Cardiac muscle cell (in vitro differentiated cells and primary cell): ENCODE measurements at regions not wholly inside any gene's neighbourhood (a gene's known extent, or its start where the extent isn't known, plus 50 kb on each side); places are given as distances from the start of the nearest gene placed in this dataset.
"Not testable (repeated sequence)": the region's sequence is repeated elsewhere in the genome, so short reads cannot be mapped to it uniquely, and the experiment has no call there.

ENCODE experiments used
- DNase-seq, 2 donors: peaks; one replicate each; pipeline versions ENCODE4 v3.0.0 to v3.0.0-alpha.2; 2010 to 2017; ENCODE audit warnings: low read depth in 1 of 2, low spot score in 1 of 2
- H3K27ac ChIP-seq: fragments of 200-600 bp; sonication (generic); 2 replicates; pipeline ENCODE4 v1.5.1; 2016
- H3K27me3 ChIP-seq: fragments of 200-600 bp; sonication (generic); 2 replicates; pipeline ENCODE4 v1.6.0; 2016; ENCODE audit warnings: control low read depth
- H3K36me3 ChIP-seq: fragments of 200-600 bp; sonication (generic); 2 replicates; pipeline ENCODE4 v1.5.1; 2016; ENCODE audit warnings: control low read depth
- H3K4me1 ChIP-seq: fragments of 200-600 bp; sonication (generic); 2 replicates; pipeline ENCODE4 v1.8.1; 2017; ENCODE audit warnings: low read depth, mild to moderate bottlenecking, mixed run types
- H3K4me3 ChIP-seq: fragments of 200-600 bp; sonication (generic); 2 replicates; pipeline ENCODE4 v1.5.1; 2016; ENCODE audit warnings: mild to moderate bottlenecking
- H3K9me3 ChIP-seq: fragments of 200-600 bp; sonication (generic); 2 replicates; pipeline ENCODE4 v1.5.1; 2017; ENCODE audit warnings: low read depth, mild to moderate bottlenecking, control low read depth
- TF ChIP-seq, protein P1 (sequence below): IDR thresholded peaks from 2 replicates; pipeline ENCODE4 v1.5.1; 2012; ENCODE audit warnings: low read depth, mild to moderate bottlenecking, low read length

DNA sequence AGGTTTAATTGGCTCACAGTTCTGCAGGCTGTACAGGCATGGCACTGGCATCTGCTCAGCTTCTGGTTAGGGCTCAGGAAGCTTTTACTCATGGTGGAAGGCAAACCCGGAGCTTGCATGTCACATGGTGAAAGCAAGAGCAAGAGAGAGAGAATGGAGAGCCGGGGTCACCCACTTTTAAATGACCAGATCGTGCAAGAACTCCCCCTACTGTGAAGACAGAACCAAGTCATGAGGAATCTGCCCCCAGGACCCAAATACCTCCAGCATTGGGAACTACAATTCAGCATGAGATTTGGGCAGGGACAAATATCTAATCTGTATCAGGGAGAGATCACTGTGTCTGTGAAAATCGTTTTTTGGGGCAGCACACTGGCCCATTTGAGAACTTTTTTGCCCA, 110.0 kb upstream of the MYO3A start:
- no peaks in the 10 kb centered on the region for H3K36me3 ChIP-seq
- no peak for DNase-seq

DNA sequence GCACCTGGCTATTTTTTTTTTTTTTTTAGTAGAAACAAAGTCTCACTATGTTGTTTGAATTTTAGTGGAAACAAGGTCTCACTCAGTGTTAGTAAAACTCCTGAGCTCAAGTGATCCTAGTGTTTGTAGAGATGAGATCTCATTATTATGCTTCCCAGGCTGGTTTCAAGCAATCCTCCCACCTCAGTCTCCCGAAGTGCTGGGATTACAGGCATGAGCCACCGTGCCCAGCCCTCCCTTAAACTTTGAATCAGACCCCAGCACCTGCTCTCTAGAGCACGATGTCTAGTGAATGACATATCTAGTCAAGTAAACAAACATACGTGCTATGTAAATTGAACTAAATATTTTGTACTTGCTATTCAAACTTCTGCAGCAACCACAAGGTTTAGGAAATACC, 105.6 kb upstream of the MYO3A start:
- no peaks in the 10 kb centered on the region for H3K4me1 ChIP-seq
- no peaks in the 10 kb centered on the region for H3K27me3 ChIP-seq
- H3K27ac ChIP-seq, result no peak overlapping the region
- H3K36me3 ChIP-seq, result no peaks in the 10 kb centered on the region
- no peaks in the 10 kb centered on the region for H3K9me3 ChIP-seq
- no peak overlapping the region for H3K4me3 ChIP-seq
- TF ChIP-seq, protein P1, sequence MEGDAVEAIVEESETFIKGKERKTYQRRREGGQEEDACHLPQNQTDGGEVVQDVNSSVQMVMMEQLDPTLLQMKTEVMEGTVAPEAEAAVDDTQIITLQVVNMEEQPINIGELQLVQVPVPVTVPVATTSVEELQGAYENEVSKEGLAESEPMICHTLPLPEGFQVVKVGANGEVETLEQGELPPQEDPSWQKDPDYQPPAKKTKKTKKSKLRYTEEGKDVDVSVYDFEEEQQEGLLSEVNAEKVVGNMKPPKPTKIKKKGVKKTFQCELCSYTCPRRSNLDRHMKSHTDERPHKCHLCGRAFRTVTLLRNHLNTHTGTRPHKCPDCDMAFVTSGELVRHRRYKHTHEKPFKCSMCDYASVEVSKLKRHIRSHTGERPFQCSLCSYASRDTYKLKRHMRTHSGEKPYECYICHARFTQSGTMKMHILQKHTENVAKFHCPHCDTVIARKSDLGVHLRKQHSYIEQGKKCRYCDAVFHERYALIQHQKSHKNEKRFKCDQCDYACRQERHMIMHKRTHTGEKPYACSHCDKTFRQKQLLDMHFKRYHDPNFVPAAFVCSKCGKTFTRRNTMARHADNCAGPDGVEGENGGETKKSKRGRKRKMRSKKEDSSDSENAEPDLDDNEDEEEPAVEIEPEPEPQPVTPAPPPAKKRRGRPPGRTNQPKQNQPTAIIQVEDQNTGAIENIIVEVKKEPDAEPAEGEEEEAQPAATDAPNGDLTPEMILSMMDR, result no peak
- no peak for DNase-seq

More for the DNA sequence above, 110.0 kb upstream of the MYO3A start:
- H3K27me3 ChIP-seq, result no peaks in the 10 kb centered on the region
- TF ChIP-seq, protein P1, result no peak
- H3K27ac ChIP-seq, result no peak overlapping the region
- no peak overlapping the region for H3K4me3 ChIP-seq
- no peaks in the 10 kb centered on the region for H3K9me3 ChIP-seq
- H3K4me1 ChIP-seq, result no peaks in the 10 kb centered on the region

DNA sequence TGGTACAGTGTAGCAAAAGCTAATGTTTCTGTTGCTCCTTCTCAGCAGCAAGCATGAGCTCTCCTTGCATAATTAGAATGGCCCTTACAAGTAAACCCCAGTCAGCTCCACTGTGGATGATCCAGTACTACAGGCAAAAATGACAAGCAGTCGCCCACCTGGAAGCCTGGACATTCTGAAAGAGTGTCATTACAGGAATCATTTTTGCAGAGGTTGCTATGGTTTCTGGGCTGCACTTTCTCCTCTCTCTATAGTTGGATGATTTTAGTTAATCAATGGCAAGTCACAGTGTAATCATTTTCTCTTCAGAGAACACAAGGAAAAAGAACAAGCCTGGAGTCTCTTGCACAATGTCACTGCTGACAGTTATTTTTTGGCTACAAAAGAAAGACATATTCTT, 102.9 kb upstream of the MYO3A start:
- H3K4me1 ChIP-seq, result no peaks in the 10 kb centered on the region
- no peak for DNase-seq
- no peaks in the 10 kb centered on the region for H3K27me3 ChIP-seq
- TF ChIP-seq, protein P1, result no peak
- H3K36me3 ChIP-seq, result no peaks in the 10 kb centered on the region
- no peaks in the 10 kb centered on the region for H3K9me3 ChIP-seq
- no peak overlapping the region for H3K27ac ChIP-seq
- H3K4me3 ChIP-seq, result no peak overlapping the region

DNA sequence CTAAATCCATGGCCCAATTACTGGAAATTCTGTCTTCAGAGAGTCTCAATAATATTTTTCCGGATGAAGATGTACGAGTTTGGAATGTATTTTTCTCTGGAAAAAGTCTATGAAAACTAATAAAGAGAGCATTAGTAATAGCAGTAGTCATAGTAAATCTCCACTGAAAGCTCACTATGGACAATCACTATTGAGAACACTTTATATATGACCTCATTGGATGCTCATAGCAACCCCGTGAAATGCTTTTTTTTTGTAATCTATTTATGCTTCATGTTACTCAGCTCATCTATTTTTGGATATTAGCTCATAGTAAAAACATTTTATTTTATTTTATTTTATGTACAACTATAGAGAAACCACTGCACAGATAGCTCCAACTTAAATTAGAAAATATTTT, 94.3 kb upstream of the MYO3A start:
- H3K4me1 ChIP-seq, result no peaks in the 10 kb centered on the region
- no peak overlapping the region for H3K27ac ChIP-seq
- H3K36me3 ChIP-seq, result no peaks in the 10 kb centered on the region
- H3K4me3 ChIP-seq, result no peak overlapping the region
- TF ChIP-seq, protein P1, result no peak
- H3K27me3 ChIP-seq, result no peaks in the 10 kb centered on the region
- DNase-seq, result no peak
- H3K9me3 ChIP-seq, result no peaks in the 10 kb centered on the region

DNA sequence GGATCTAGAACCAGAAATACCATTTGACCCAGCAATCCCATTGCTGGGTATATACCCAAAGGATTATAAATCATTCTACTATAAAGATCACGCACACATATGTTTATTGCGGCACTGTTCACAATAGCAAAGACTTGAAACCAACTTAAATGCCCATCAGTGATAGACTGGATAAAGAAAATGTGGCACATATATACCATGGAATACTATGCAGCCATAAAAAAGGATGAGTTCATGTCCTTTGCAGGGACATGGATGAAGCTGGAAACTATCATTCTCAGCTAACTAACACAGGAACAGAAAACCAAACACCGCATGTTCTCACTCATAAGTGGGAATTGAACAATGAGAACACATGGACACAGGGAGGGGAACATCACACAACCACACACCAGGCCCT, 93.2 kb upstream of the MYO3A start:
- not testable (repeated sequence) for H3K4me1 ChIP-seq, DNase-seq, H3K27me3 ChIP-seq, H3K36me3 ChIP-seq, H3K4me3 ChIP-seq, H3K27ac ChIP-seq, H3K9me3 ChIP-seq

DNA sequence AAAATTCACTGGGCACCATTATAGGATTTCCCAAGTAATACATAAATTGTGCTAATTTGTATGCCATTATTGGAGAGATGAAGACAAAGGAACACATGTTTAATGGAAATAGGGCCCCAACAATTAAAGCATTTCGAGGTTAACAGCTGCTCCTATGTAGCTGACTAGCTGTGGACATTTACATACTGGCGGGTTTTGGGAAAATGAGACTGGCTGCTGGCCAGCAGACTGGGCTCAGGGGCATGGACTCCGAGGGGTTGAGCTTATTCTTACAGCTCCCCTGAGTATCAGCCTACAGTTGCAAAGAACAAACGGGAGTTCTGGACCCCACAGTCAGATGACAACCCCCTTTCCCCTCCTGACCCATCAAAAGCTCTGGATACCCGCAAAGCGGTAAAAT, 91.9 kb upstream of the MYO3A start:
- no peaks in the 10 kb centered on the region for H3K4me1 ChIP-seq
- no peaks in the 10 kb centered on the region for H3K36me3 ChIP-seq
- no peaks in the 10 kb centered on the region for H3K9me3 ChIP-seq
- no peak overlapping the region for H3K27ac ChIP-seq
- no peak for DNase-seq
- H3K27me3 ChIP-seq, result no peaks in the 10 kb centered on the region
- H3K4me3 ChIP-seq, result no peak overlapping the region
- TF ChIP-seq, protein P1, result no peak
